NB4 (cell line): ENCODE measurements at regions not wholly inside any gene's neighbourhood (a gene's known extent, or its start where the extent isn't known, plus 50 kb on each side); places are given as distances from the start of the nearest gene placed in this dataset.

ENCODE experiments used
- DNase-seq: peaks from one replicate; pipeline ENCODE4 v3.0.0; 2010; ENCODE audit warnings: low read depth
- H3K4me3 ChIP-seq: one replicate; pipeline ENCODE4 v1.5.1; 2011; ENCODE audit warnings: mild to moderate bottlenecking, low read depth, low read length, moderate library complexity
- CTCF ChIP-seq: IDR thresholded peaks from one replicate; pipeline ENCODE4 v1.5.1; 2012; ENCODE audit warnings: low read depth, low read length
- MYC ChIP-seq: IDR thresholded peaks from 2 replicates; pipeline ENCODE4 v1.6.1; 2011; ENCODE audit warnings: low read depth, low read length
- POLR2A ChIP-seq: IDR thresholded peaks from 2 replicates; pipeline ENCODE4 v1.6.1; 2011; ENCODE audit warnings: mild to moderate bottlenecking; ENCODE audit not compliant: insufficient read length; ENCODE audit errors: extremely low read depth
- TF ChIP-seq, protein P1 (sequence below): IDR thresholded peaks from 2 replicates; pipeline ENCODE4 v1.6.1; 2011; ENCODE audit warnings: low read depth, low read length

DNA sequence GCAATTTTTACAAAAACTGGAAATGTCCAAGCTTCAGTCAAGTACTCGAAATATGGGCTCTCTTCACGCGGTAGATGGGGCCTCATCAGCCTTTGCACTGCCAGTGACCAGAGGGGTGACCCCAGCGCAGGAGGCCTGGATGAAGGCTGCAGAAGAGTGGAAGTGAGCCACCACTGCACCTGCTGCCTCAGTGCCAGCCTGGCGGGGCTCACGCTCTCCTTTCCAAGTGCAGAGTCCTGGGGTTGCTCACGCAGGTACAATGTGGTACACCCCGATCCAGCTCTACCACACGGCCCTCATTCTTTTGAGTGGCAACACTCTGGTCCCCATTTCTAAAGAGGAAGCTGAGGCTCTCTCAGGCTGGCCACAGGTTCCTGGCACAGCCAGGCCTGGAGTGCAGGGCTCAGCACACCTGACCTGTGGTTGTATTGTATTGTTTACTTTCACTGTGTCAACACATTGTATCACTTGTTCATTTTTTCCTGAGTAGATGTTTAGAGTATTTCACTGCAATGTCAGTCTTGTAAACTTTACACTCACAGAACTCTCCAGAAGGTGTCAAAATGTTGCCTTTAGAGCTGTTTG lies 97.3 kb upstream of the SOX1 start:
- DNase-seq = no peak
- TF ChIP-seq CTCF = no peak
- TF ChIP-seq POLR2A = no peak
- TF ChIP-seq, protein P1, sequence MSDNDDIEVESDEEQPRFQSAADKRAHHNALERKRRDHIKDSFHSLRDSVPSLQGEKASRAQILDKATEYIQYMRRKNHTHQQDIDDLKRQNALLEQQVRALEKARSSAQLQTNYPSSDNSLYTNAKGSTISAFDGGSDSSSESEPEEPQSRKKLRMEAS = no peak
- no peak for TF ChIP-seq MYC

DNA sequence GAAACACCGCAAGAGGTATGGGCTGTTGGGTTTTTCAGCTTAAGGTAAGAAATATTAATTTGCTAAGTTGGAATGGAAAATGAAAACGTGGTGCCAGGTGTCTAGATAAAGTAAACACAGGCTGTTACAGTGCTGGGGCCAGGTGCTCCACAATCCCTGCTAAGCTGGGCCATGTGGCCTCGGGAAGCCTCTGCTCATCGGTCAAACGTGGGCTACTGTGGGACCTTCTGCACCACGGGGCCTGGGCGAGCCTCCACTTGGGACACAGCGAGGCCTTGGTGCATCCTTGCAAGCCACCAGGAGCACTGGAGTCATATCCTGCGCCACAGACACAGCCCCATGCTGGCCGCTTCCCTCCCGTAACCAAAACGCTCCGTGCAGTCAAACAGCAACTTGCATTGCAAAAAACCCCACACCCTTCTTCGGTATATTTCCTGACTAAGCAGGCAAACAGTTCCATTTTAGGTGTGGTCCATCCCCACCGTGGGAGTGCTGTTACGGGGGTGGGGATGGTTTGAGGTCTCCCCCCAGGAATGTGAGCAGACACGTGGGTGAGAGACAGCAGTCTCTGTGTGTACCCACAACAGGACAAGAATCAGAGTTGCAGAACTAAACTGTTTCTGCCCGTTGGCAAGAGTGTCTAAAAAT lies 96.3 kb upstream of the SOX1 start:
- no peak overlapping the region for H3K4me3 ChIP-seq
- no peak for DNase-seq
- TF ChIP-seq CTCF (no peak), MYC (no peak), POLR2A (no peak)
- TF ChIP-seq, protein P1 = no peak

More for the DNA sequence above, 97.3 kb upstream of the SOX1 start:
- no peak overlapping the region for H3K4me3 ChIP-seq

- TF ChIP-seq, protein P1 = no peak
- no peak for TF ChIP-seq MYC
- no peak for TF ChIP-seq CTCF
- no peak for TF ChIP-seq POLR2A
- H3K4me3 ChIP-seq = no peak overlapping the region
- no peak for DNase-seq
Observed at GRCh38 chr13:111971891-111972780, 94.8 kb upstream of the SOX1 start.

DNA sequence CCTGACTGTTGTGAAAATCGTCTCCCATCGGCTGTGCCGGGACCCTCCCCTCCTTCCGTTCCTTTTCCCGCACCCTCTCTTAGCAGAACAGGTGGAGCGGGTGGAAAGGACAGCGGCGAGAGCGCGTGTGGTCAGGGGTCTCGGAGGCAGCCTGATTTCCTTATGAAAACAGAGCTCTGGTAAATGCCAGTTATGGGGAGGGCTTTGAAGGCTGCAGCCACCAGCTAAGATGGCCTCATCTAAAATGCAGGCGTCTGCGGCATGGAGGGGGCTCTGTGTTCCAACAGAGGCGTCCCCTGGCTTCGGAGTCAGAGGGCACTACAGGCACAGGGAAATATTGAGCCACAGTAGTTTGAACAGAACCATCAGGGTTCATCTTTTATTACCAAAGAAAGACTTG lies 93.8 kb upstream of the SOX1 start:
- no peak overlapping the region for H3K4me3 ChIP-seq
- no peak for DNase-seq
- TF ChIP-seq POLR2A (no peak), CTCF (no peak), MYC (no peak)
- TF ChIP-seq, protein P1 = no peak

DNA sequence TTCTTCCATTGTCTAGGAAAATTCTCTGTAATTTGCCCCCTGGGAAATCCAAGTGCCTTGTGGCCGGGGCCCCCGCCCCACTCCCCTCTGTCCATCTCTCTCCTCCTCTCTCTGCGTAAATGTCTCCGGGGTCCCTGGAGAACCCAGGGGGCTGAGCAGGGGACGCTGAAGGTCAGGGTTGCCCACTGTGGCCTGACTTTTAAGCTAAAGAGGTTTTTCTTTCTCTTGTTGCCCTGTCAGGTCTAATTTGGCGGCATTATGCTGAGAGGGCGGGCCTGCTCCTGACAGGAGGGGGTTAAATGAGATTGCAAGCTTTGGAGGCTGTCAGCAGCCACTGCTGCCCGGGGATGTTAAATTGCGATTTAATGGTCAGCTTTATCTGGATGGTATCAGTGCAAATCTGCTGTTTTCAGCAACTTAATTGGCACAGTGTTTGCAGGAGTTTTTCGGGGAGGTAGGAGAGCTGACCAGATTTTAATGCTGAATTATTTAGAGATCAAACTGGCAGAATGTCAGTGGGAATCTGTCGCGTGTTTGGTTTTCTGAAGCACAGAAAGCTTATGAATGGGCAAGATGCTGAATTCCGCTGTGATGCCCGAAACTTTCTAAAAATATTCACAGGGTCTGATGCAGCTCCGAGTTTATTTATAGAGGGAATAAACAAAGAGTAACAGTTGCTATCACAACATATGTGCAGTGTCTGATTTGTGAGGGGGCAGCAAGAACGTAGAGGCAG lies 93.2 kb upstream of the SOX1 start:
- no peak for TF ChIP-seq MYC
- TF ChIP-seq, protein P1 = no peak
- TF ChIP-seq CTCF = no peak
- no peak for TF ChIP-seq POLR2A
- no peak overlapping the region for H3K4me3 ChIP-seq
- no peak for DNase-seq
